PC-9 (cell line): ENCODE measurements at regions not wholly inside any gene's neighbourhood (a gene's known extent, or its start where the extent isn't known, plus 50 kb on each side); places are given as distances from the start of the nearest gene placed in this dataset.

Experiments used
- BruUV-seq: library from RNA; stranded (reverse); fragments of 400-500 nt; replicated peaks from 2 replicates; lab custom pipeline; 2021; lab: Mats Ljungman, UMichigan
- CTCF ChIA-PET: fragments of 300-600 bp; sonication (Branson Sonifier 250); formaldehyde crosslinking; loops from one replicate; lab custom pipeline; 2022; ENCODE audit warnings: antibody characterized with exemption; lab: Charles Lee
- POLR2A ChIA-PET: fragments of 300-600 bp; sonication (Branson Sonifier 250); formaldehyde crosslinking; loops from one replicate; lab custom pipeline; 2022; ENCODE audit warnings: antibody characterized with exemption; ENCODE audit not compliant: unreplicated experiment; lab: Charles Lee
- DNase-seq, 2 experiments: peaks; one replicate each; pipeline versions ENCODE4 v3.0.0 to v3.0.0-alpha.2; 2015 to 2022; ENCODE audit warnings: mixed read lengths in 1 of 2
- H2AFZ ChIP-seq: fragments of 200-600 bp; sonication (generic); 2 replicates; pipeline ENCODE4 v1.8.1; 2017; ENCODE audit warnings: antibody characterized with exemption
- H3F3A ChIP-seq: fragments of 200-600 bp; sonication (generic); 2 replicates; pipeline ENCODE4 v1.8.1; 2017; ENCODE audit warnings: antibody characterized with exemption, mild to moderate bottlenecking, low read depth; ENCODE audit not compliant: insufficient read depth
- H3K27ac ChIP-seq: fragments of 200-600 bp; sonication (generic); 2 replicates; pipeline ENCODE4 v1.6.1; 2016; ENCODE audit warnings: mixed run types
- H3K27me3 ChIP-seq: fragments of 200-600 bp; sonication (generic); 2 replicates; pipeline ENCODE4 v1.6.1; 2016; ENCODE audit warnings: low read depth, mixed run types; ENCODE audit not compliant: insufficient read depth
- H3K36me3 ChIP-seq: fragments of 200-600 bp; sonication (generic); 2 replicates; pipeline ENCODE4 v1.6.1; 2016; ENCODE audit warnings: low read depth, mixed run types
- H3K4me1 ChIP-seq: fragments of 200-600 bp; sonication (generic); replicated peaks from 2 replicates; pipeline ENCODE4 v1.6.1; 2016; ENCODE audit warnings: mixed run types; ENCODE audit not compliant: insufficient read depth
- H3K4me2 ChIP-seq: fragments of 200-600 bp; sonication (generic); 2 replicates; pipeline ENCODE4 v1.6.1; 2017; ENCODE audit warnings: mixed run types
- H3K4me3 ChIP-seq: fragments of 200-600 bp; sonication (generic); 2 replicates; pipeline ENCODE4 v1.6.1; 2016; ENCODE audit warnings: mixed run types
- H3K79me2 ChIP-seq: fragments of 200-600 bp; sonication (generic); 2 replicates; pipeline ENCODE4 v1.6.1; 2017; ENCODE audit warnings: low read depth, mixed run types
- H3K9me2 ChIP-seq: fragments of 200-600 bp; sonication (generic); 2 replicates; pipeline ENCODE4 v1.8.1; 2017; ENCODE audit warnings: mild to moderate bottlenecking; ENCODE audit not compliant: insufficient read depth
- H3K9me3 ChIP-seq: fragments of 200-600 bp; sonication (generic); 2 replicates; pipeline ENCODE4 v1.8.1; 2016; ENCODE audit warnings: low read depth; ENCODE audit not compliant: insufficient read depth
- H4K20me1 ChIP-seq: fragments of 200-600 bp; sonication (generic); 2 replicates; pipeline ENCODE4 v1.8.1; 2017; ENCODE audit not compliant: insufficient read depth
- EZH2 ChIP-seq: fragments of 200-600 bp; sonication (generic); IDR thresholded peaks from 2 replicates; pipeline ENCODE4 v1.8.0; 2017; ENCODE audit warnings: antibody characterized with exemption, low read depth
- intact Hi-C: fragments of 100-400 bp; cut with micrococcal nuclease; formaldehyde crosslinking; loops from one replicate; pipeline ENCODE4 v1.10.0; 2022; ENCODE audit not compliant: unreplicated experiment
- TF ChIP-seq, protein P1 (sequence below): fragments of 200-600 bp; sonication (generic); conservative IDR thresholded peaks from 2 replicates; pipeline ENCODE4 v1.6.1; 2017; ENCODE audit warnings: mixed run types, antibody characterized with exemption, mild to moderate bottlenecking, moderate library complexity

GRCh38 chr12:23049180-23049579, 424.2 kb downstream of the ETNK1 start:
- Histone ChIP-seq H4K20me1 (no peaks in the 10 kb centered on the region), H3K36me3 (no peaks in the 10 kb centered on the region), H3K9me2 (no peaks in the 10 kb centered on the region), H3K4me1 (no peaks in the 10 kb centered on the region), H3K79me2 (no peaks in the 10 kb centered on the region), H3K27ac (no peak overlapping the region), H2AFZ (no peak overlapping the region), H3F3A (no peaks in the 10 kb centered on the region), H3K27me3 (no peaks in the 10 kb centered on the region), H3K4me2 (no peak overlapping the region), H3K4me3 (no peak overlapping the region), H3K9me3 (no peaks in the 10 kb centered on the region)
- DNase-seq = no peak
- no peak for TF ChIP-seq EZH2
- TF ChIP-seq, protein P1, sequence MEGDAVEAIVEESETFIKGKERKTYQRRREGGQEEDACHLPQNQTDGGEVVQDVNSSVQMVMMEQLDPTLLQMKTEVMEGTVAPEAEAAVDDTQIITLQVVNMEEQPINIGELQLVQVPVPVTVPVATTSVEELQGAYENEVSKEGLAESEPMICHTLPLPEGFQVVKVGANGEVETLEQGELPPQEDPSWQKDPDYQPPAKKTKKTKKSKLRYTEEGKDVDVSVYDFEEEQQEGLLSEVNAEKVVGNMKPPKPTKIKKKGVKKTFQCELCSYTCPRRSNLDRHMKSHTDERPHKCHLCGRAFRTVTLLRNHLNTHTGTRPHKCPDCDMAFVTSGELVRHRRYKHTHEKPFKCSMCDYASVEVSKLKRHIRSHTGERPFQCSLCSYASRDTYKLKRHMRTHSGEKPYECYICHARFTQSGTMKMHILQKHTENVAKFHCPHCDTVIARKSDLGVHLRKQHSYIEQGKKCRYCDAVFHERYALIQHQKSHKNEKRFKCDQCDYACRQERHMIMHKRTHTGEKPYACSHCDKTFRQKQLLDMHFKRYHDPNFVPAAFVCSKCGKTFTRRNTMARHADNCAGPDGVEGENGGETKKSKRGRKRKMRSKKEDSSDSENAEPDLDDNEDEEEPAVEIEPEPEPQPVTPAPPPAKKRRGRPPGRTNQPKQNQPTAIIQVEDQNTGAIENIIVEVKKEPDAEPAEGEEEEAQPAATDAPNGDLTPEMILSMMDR = no peak
- ChIA-PET POLR2A (no interaction called here), CTCF (no interaction called here)
- no TSS peak for BruUV-seq
- intact Hi-C loops = no loop called here

DNA sequence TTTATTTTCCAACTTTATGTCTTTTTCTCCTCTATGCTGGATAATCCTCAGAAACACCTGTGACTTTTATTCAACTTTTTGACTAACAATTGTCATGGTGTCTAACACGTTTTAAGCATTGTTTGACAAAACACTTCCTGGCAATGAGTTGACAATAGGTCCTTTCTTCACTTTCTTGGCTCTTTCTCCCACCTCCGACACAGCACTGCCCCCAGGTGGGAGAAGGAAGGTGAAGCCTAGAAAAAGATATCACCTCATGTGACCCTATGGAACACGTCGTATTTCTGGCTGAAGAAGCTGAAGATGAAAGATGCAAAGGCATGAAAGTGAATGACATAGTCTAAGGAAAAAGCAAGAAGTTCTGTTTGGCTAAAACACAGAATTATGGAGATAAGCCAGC, 430.0 kb downstream of the ETNK1 start:
- no peaks in the 10 kb centered on the region for H3K9me2 ChIP-seq
- no peak overlapping the region for H3K4me2 ChIP-seq
- no peaks in the 10 kb centered on the region for H3F3A ChIP-seq
- intact Hi-C loops = no loop called here
- H3K27me3 ChIP-seq = no peaks in the 10 kb centered on the region
- ChIA-PET POLR2A (no interaction called here), CTCF (no interaction called here)
- H4K20me1 ChIP-seq = no peaks in the 10 kb centered on the region
- no peaks in the 10 kb centered on the region for H3K36me3 ChIP-seq
- DNase-seq = peak in 1 of 2 experiments; percentile 2
- H3K79me2 ChIP-seq = no peaks in the 10 kb centered on the region
- TF ChIP-seq EZH2 = no peak
- TF ChIP-seq, protein P1 = peak; percentile 52
- no TSS peak for BruUV-seq
- H2AFZ ChIP-seq = no peak overlapping the region
- H3K4me3 ChIP-seq = no peak overlapping the region
- no peaks in the 10 kb centered on the region for H3K9me3 ChIP-seq
- H3K27ac ChIP-seq = no peak overlapping the region
- no peaks in the 10 kb centered on the region for H3K4me1 ChIP-seq

- ChIA-PET POLR2A (no interaction called here), CTCF (no interaction called here)
- Histone ChIP-seq H3K4me2 (no peak overlapping the region), H3K27ac (no peak overlapping the region), H3K36me3 (no peaks in the 10 kb centered on the region), H3K9me2 (no peaks in the 10 kb centered on the region), H3K4me1 (no peaks in the 10 kb centered on the region), H4K20me1 (no peaks in the 10 kb centered on the region), H3K9me3 (no peaks in the 10 kb centered on the region), H3K4me3 (no peak overlapping the region), H3K27me3 (no peaks in the 10 kb centered on the region), H3K79me2 (no peaks in the 10 kb centered on the region), H3F3A (no peaks in the 10 kb centered on the region), H2AFZ (no peak overlapping the region)
- BruUV-seq = no TSS peak
- intact Hi-C loops = no loop called here
- TF ChIP-seq, protein P1 = no peak
- TF ChIP-seq EZH2 = no peak
- DNase-seq = no peak
Measured at GRCh38 chr12:23057571-23057970, 432.6 kb downstream of the ETNK1 start.
